H1 (cell line): ENCODE measurements at regions not wholly inside any gene's neighbourhood (a gene's known extent, or its start where the extent isn't known, plus 50 kb on each side); places are given as distances from the start of the nearest gene placed in this dataset.

Experiments used
- CHD7 ChIP-seq: fragments of 300-600 bp; sonication (generic); IDR thresholded peaks from 2 replicates; pipeline ENCODE4 v1.7.1; 2012; ENCODE audit warnings: low read length, moderate library complexity, mild to moderate bottlenecking, inconsistent platforms; ENCODE audit not compliant: insufficient replicate concordance

- TF ChIP-seq CHD7, result no peak
Observed at GRCh38 chr14:27389402-27389801, 791.6 kb upstream of the NOVA1 start (continued).
